ENCODE measurements at regions not wholly inside any gene's neighbourhood (a gene's known extent, or its start where the extent isn't known, plus 50 kb on each side); places are given as distances from the start of the nearest gene placed in this dataset.
"Not testable (repeated sequence)": the region's sequence is repeated elsewhere in the genome, so short reads cannot be mapped to it uniquely, and the experiment has no call there.

GRCh38 chrX:79026742-79027141 lies 81.6 kb downstream of the P2RY10 start:
- DNase-seq (ENCODE audit: low spot score); POLR2A ChIA-PET (ENCODE audit: low non-redundant PET); CTCF ChIA-PET; H3K27ac ChIP-seq: not testable (repeated sequence)

- TF ChIP-seq CTCF (conservative IDR thresholded peaks at IDR 0.05; ENCODE audit: low read depth) = no peak
- no peak for DNase-seq (ENCODE audit: low spot score)
- POLR2A ChIA-PET (ENCODE audit: low non-redundant PET) = no interaction called here
- CTCF ChIA-PET = no interaction called here
- H3K27ac ChIP-seq = no peak overlapping the region
Measured at GRCh38 chrX:79035421-79035820, 90.2 kb downstream of the P2RY10 start.

- POLR2A ChIA-PET (ENCODE audit: low non-redundant PET) = no interaction called here
- no peak for DNase-seq (ENCODE audit: low spot score)
- CTCF ChIA-PET = no interaction called here
Measured at GRCh38 chrX:79036157-79036880, 91.1 kb downstream of the P2RY10 start.

GRCh38 chrX:79065696-79066095 lies 78.8 kb upstream of the GPR174 start:
- POLR2A ChIA-PET (ENCODE audit: low non-redundant PET) = no interaction called here
- no peak for DNase-seq (ENCODE audit: low spot score)
- no peak for TF ChIP-seq CTCF (conservative IDR thresholded peaks at IDR 0.05; ENCODE audit: low read depth)

More at GRCh38 chrX:79036157-79036880, 91.1 kb downstream of the P2RY10 start:
- no peak for TF ChIP-seq CTCF (conservative IDR thresholded peaks at IDR 0.05; ENCODE audit: low read depth)
- H3K27ac ChIP-seq = no peak overlapping the region

GRCh38 chrX:79078114-79078513 lies 66.4 kb upstream of the GPR174 start:
- no peak for DNase-seq (ENCODE audit: low spot score)
- no peak for TF ChIP-seq CTCF (conservative IDR thresholded peaks at IDR 0.05; ENCODE audit: low read depth)
- CTCF ChIA-PET = interaction anchor here (0.7 kb wide), 1 partner anchor 8 kb away, joined by 3 read pairs; no protein-coding TSS in a partner anchor
- POLR2A ChIA-PET (ENCODE audit: low non-redundant PET) = no interaction called here
- no peak overlapping the region for H3K27ac ChIP-seq

More at GRCh38 chrX:79065696-79066095, 78.8 kb upstream of the GPR174 start:
- H3K27ac ChIP-seq = no peak overlapping the region
- CTCF ChIA-PET = no interaction called here

- POLR2A ChIA-PET (ENCODE audit: low non-redundant PET) = no interaction called here
- no peak for DNase-seq (ENCODE audit: low spot score)
- no peak for TF ChIP-seq CTCF (conservative IDR thresholded peaks at IDR 0.05; ENCODE audit: low read depth)
- CTCF ChIA-PET = no interaction called here
- no peak overlapping the region for H3K27ac ChIP-seq
Measured at GRCh38 chrX:79079477-79079876, 65.0 kb upstream of the GPR174 start.

- DNase-seq (ENCODE audit: low spot score) = no peak
- POLR2A ChIA-PET (ENCODE audit: low non-redundant PET) = no interaction called here
- CTCF ChIA-PET = no interaction called here
- H3K27ac ChIP-seq = no peak overlapping the region
- no peak for TF ChIP-seq CTCF (conservative IDR thresholded peaks at IDR 0.05; ENCODE audit: low read depth)
Measured at GRCh38 chrX:79080141-79080540, 64.3 kb upstream of the GPR174 start.
